Neural progenitor cell (in vitro differentiated cells): ENCODE measurements at regions not wholly inside any gene's neighbourhood (a gene's known extent, or its start where the extent isn't known, plus 50 kb on each side); places are given as distances from the start of the nearest gene placed in this dataset.

Experiments
- EZH2 ChIP-seq: fragments of 200-600 bp; sonication (generic); IDR thresholded peaks from 2 replicates; pipeline ENCODE4 v1.6.1; 2017; ENCODE audit warnings: antibody characterized with exemption, mild to moderate bottlenecking, moderate library complexity
- EZH2phosphoT487 ChIP-seq: fragments of 200-600 bp; sonication (generic); IDR thresholded peaks from 2 replicates; pipeline ENCODE4 v1.6.1; 2017; ENCODE audit warnings: antibody characterized with exemption

DNA sequence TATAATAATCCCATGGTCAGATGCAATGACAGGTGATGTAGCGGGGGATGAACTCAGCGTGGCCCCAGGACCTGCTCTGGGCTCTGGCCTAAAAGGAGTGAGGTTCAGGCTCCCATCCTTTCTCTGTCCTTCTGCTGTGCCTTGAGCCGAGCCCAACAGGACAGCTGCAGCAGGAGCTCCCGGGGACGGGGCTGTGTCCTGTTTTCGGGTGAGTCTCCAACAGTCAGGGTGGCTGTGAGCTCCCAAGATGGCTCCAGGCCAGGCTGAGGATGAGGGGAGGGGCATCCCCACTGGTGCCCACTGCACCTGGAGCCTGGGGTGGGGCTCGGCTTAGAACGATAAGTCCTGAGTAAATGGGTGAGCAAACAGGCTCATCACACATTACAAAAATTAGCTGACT lies 1385.0 kb downstream of the BRD1 start:
- no peak for TF ChIP-seq EZH2
- TF ChIP-seq EZH2phosphoT487, result no peak
